H9 (cell line): ENCODE measurements at regions not wholly inside any gene's neighbourhood (a gene's known extent, or its start where the extent isn't known, plus 50 kb on each side); places are given as distances from the start of the nearest gene placed in this dataset.

Source experiments
- DNase-seq: peaks from one replicate; pipeline ENCODE4 v3.0.0-alpha.2; 2017
- H2AFZ ChIP-seq: one replicate; pipeline ENCODE4 v1.6.1; 2013; ENCODE audit warnings: mild to moderate bottlenecking, low read length, control low read depth, moderate library complexity
- H2AK5ac ChIP-seq: 2 replicates; pipeline ENCODE4 v1.6.1; 2013; ENCODE audit warnings: low read length, control low read depth, mixed read lengths; ENCODE audit not compliant: insufficient read length
- H2BK120ac ChIP-seq: one replicate; pipeline ENCODE4 v1.6.1; 2013; ENCODE audit warnings: low read depth, mild to moderate bottlenecking, low read length, control low read depth, inconsistent platforms; ENCODE audit not compliant: poor library complexity, severe bottlenecking
- H2BK12ac ChIP-seq: 2 replicates; pipeline ENCODE4 v1.6.1; 2013; ENCODE audit warnings: low read length, control low read depth, mixed read lengths, low read depth; ENCODE audit not compliant: insufficient read length
- H2BK15ac ChIP-seq: 2 replicates; pipeline ENCODE4 v1.6.1; 2013; ENCODE audit warnings: low read depth, low read length, control low read depth
- H2BK20ac ChIP-seq: one replicate; pipeline ENCODE4 v1.6.1; 2013; ENCODE audit warnings: low read depth, mild to moderate bottlenecking, low read length, control low read depth, inconsistent platforms; ENCODE audit not compliant: poor library complexity, severe bottlenecking
- H2BK5ac ChIP-seq: 2 replicates; pipeline ENCODE4 v1.6.1; 2013; ENCODE audit warnings: low read length, control low read depth, mixed read lengths; ENCODE audit not compliant: insufficient read length
- H3K14ac ChIP-seq: 2 replicates; pipeline ENCODE4 v1.6.1; 2013; ENCODE audit warnings: low read length, control low read depth; ENCODE audit not compliant: insufficient read depth
- H3K18ac ChIP-seq: 2 replicates; pipeline ENCODE4 v1.6.1; 2013; ENCODE audit warnings: low read depth, mild to moderate bottlenecking, mixed read lengths, low read length, control low read depth; ENCODE audit not compliant: insufficient read length
- H3K23ac ChIP-seq: 2 replicates; pipeline ENCODE4 v1.6.1; 2013; ENCODE audit warnings: low read length, control low read depth, mixed read lengths, low read depth; ENCODE audit not compliant: insufficient read length
- H3K23me2 ChIP-seq: 2 replicates; pipeline ENCODE4 v1.6.1; 2013; ENCODE audit warnings: low read depth, mild to moderate bottlenecking, mixed read lengths, low read length, control low read depth; ENCODE audit not compliant: insufficient read length, poor library complexity, severe bottlenecking
- H3K27ac ChIP-seq: 2 replicates; pipeline ENCODE4 v1.5.1; 2013; ENCODE audit warnings: low read length, control low read depth, mixed read lengths, low read depth; ENCODE audit not compliant: insufficient read length
- H3K27me3 ChIP-seq: 2 replicates; pipeline ENCODE4 v1.6.1; 2013; ENCODE audit warnings: low read length, control low read depth, inconsistent platforms; ENCODE audit not compliant: insufficient read depth
- H3K4ac ChIP-seq: 2 replicates; pipeline ENCODE4 v1.6.1; 2013; ENCODE audit warnings: low read depth, mild to moderate bottlenecking, control low read depth, inconsistent platforms, low read length, moderate library complexity
- H3K4me1 ChIP-seq: 2 replicates; pipeline ENCODE4 v1.6.1; 2013; ENCODE audit warnings: low read length, control low read depth, inconsistent platforms; ENCODE audit not compliant: insufficient read depth
- H3K4me2 ChIP-seq: 2 replicates; pipeline ENCODE4 v1.6.1; 2013; ENCODE audit warnings: low read length, control low read depth, mixed read lengths; ENCODE audit not compliant: insufficient read length, insufficient read depth
- H3K56ac ChIP-seq: 2 replicates; pipeline ENCODE4 v1.6.1; 2013; ENCODE audit warnings: low read depth, mild to moderate bottlenecking, mixed read lengths, low read length, control low read depth; ENCODE audit not compliant: insufficient read length
- H3K79me1 ChIP-seq: 2 replicates; pipeline ENCODE4 v1.6.1; 2013; ENCODE audit warnings: low read depth, mild to moderate bottlenecking, moderate library complexity, low read length, control low read depth, inconsistent platforms; ENCODE audit not compliant: insufficient read depth, poor library complexity, severe bottlenecking
- H3K79me2 ChIP-seq: 2 replicates; pipeline ENCODE4 v1.6.1; 2013; ENCODE audit warnings: low read length, control low read depth, inconsistent platforms; ENCODE audit not compliant: insufficient read depth
- H3K9ac ChIP-seq: 2 replicates; pipeline ENCODE4 v1.6.1; 2013; ENCODE audit warnings: low read length, control low read depth, mixed read lengths; ENCODE audit not compliant: insufficient read length; ENCODE audit errors: extremely low read depth
- H3K9me3 ChIP-seq: one replicate; pipeline ENCODE4 v1.6.1; 2013; ENCODE audit warnings: low read depth, low read length, inconsistent platforms; ENCODE audit not compliant: control insufficient read depth
- H3T11ph ChIP-seq: one replicate; pipeline ENCODE4 v1.6.1; 2013; ENCODE audit warnings: mild to moderate bottlenecking, low read length, control low read depth, inconsistent platforms
- H4K20me1 ChIP-seq: one replicate; pipeline ENCODE4 v1.6.1; 2013; ENCODE audit not compliant: control insufficient read depth, insufficient read length, insufficient read depth
- H4K5ac ChIP-seq: 2 replicates; pipeline ENCODE4 v1.6.1; 2013; ENCODE audit warnings: low read depth, mild to moderate bottlenecking, mixed read lengths, low read length, control low read depth; ENCODE audit not compliant: insufficient read length
- H4K8ac ChIP-seq: replicated peaks from 2 replicates; pipeline ENCODE4 v1.6.1; 2013; ENCODE audit warnings: low read length, control low read depth, mixed read lengths, low read depth; ENCODE audit not compliant: insufficient read length
- H4K91ac ChIP-seq: 2 replicates; pipeline ENCODE4 v1.6.1; 2013; ENCODE audit warnings: low read depth, mild to moderate bottlenecking, moderate library complexity, mixed read lengths, low read length, control low read depth; ENCODE audit not compliant: insufficient read length
- H3K27ac Mint-ChIP-seq, 3 experiments: 2 replicates in 2 of 3; 3 replicates in 1 of 3; pipeline ENCODE4 v1.8.0; 2020 to 2021; ENCODE audit warnings: mixed read lengths in 3 of 3, mild to moderate bottlenecking in 1 of 3, moderate library complexity in 1 of 3
- H3K27me3 Mint-ChIP-seq: 2 replicates; pipeline ENCODE4 v1.8.0; 2021; ENCODE audit warnings: low read depth, mild to moderate bottlenecking, moderate library complexity, mixed read lengths
- H3K36me3 Mint-ChIP-seq, 3 experiments: 2 replicates in 2 of 3; 3 replicates in 1 of 3; pipeline ENCODE4 v1.8.0; 2020 to 2021; ENCODE audit warnings: low read depth in 3 of 3, mixed read lengths in 3 of 3; ENCODE audit not compliant: insufficient read depth in 1 of 3
- H3K4me1 Mint-ChIP-seq, 2 experiments: 2 replicates each; pipeline ENCODE4 v1.8.0; 2020; ENCODE audit warnings: mixed read lengths in 2 of 2
- H3K4me3 Mint-ChIP-seq, 2 experiments: 2 replicates in 1 of 2; 3 replicates in 1 of 2; pipeline ENCODE4 v1.8.0; 2020 to 2021; ENCODE audit warnings: mild to moderate bottlenecking in 2 of 2, mixed read lengths in 2 of 2, moderate library complexity in 1 of 2
- H3K9me3 Mint-ChIP-seq, 2 experiments: 2 replicates in 1 of 2; 3 replicates in 1 of 2; pipeline ENCODE4 v1.8.0; 2020; ENCODE audit warnings: mild to moderate bottlenecking in 2 of 2, mixed read lengths in 2 of 2, moderate library complexity in 1 of 2
- WGBS: extraction: QIAGEN DNeasy Blood & Tissue Kit; methylation state at CpG from one replicate; pipeline ENCODE4 v1.1.7; 2013; ENCODE audit warnings: missing lambda C conversion rate, low lambda C conversion rate, mixed read lengths; ENCODE audit not compliant: insufficient read length; ENCODE audit errors: extremely low coverage; 5-methylcytosine and 5-hydroxymethylcytosine counted together
- TF ChIP-seq, protein P1 (sequence below): fragments of 200-600 bp; sonication (generic); conservative IDR thresholded peaks from 3 replicates; pipeline ENCODE4 v1.8.0; 2021; ENCODE audit warnings: antibody characterized with exemption, mild to moderate bottlenecking

DNA sequence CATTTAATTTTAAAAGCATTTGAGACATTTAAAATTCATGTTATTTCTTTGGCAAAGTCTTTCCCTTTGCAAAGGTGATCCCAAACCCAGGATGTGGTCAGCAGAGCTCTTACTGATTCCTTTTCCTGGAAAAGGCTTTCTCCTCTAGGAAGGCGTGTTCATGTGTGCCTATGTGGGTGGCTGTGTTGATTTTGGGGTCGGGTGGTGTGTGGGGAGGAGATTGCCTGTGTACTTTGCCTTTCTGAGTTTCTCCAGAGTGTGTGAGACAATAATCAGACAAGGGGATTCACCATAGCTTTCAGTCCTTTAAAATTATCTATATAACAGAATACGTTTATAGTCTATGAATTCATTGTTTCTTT is 173.2 kb downstream of the SOCS6 start:
- Histone ChIP-seq H2AFZ (no peak overlapping the region), H4K5ac (no peak overlapping the region), H2BK15ac (no peak overlapping the region), H3K79me1 (no peaks in the 10 kb centered on the region), H3K23ac (no peak overlapping the region), H2BK20ac (no peak overlapping the region), H4K8ac (no peak overlapping the region), H2AK5ac (no peak overlapping the region), H3K27me3 (no peaks in the 10 kb centered on the region), H3T11ph (no peak overlapping the region), H3K4ac (no peak overlapping the region), H2BK5ac (no peak overlapping the region), H3K18ac (no peak overlapping the region), H3K9ac (no peak overlapping the region), H4K91ac (no peak overlapping the region), H3K14ac (no peak overlapping the region), H3K4me2 (no peak overlapping the region), H3K56ac (no peak overlapping the region), H3K23me2 (no peaks in the 10 kb centered on the region), H2BK12ac (no peak overlapping the region), H3K27ac (no peak overlapping the region), H3K79me2 (no peaks in the 10 kb centered on the region), H3K4me1 (no peaks in the 10 kb centered on the region), H3K9me3 (no peaks in the 10 kb centered on the region), H2BK120ac (no peak overlapping the region), H4K20me1 (no peaks in the 10 kb centered on the region)
- Mint-ChIP-seq H3K27me3 (peaks cover 5% of the 10 kb centered on the region), H3K4me3 (no peak overlapping the region), H3K9me3 (no peaks in the 10 kb centered on the region), H3K36me3 (no peaks in the 10 kb centered on the region), H3K4me1 (peaks cover 5 to 6% of the 10 kb centered on the region in 2 experiments), H3K27ac (no peak overlapping the region)
- DNase-seq: no peak
- WGBS: no CpG with 5 or more reads among the region's 3 CpGs
- TF ChIP-seq, protein P1, sequence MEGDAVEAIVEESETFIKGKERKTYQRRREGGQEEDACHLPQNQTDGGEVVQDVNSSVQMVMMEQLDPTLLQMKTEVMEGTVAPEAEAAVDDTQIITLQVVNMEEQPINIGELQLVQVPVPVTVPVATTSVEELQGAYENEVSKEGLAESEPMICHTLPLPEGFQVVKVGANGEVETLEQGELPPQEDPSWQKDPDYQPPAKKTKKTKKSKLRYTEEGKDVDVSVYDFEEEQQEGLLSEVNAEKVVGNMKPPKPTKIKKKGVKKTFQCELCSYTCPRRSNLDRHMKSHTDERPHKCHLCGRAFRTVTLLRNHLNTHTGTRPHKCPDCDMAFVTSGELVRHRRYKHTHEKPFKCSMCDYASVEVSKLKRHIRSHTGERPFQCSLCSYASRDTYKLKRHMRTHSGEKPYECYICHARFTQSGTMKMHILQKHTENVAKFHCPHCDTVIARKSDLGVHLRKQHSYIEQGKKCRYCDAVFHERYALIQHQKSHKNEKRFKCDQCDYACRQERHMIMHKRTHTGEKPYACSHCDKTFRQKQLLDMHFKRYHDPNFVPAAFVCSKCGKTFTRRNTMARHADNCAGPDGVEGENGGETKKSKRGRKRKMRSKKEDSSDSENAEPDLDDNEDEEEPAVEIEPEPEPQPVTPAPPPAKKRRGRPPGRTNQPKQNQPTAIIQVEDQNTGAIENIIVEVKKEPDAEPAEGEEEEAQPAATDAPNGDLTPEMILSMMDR: no peak
